ENCODE measurements at regions not wholly inside any gene's neighbourhood (a gene's known extent, or its start where the extent isn't known, plus 50 kb on each side); places are given as distances from the start of the nearest gene placed in this dataset.

GRCh38 chr2:140057928-140058327, 1277.7 kb upstream of the NXPH2 start:
- POLR2A ChIA-PET: no interaction called here

GRCh38 chr2:140041811-140042210, 1261.6 kb upstream of the NXPH2 start:
- no peak overlapping the region for H3K4me2 ChIP-seq (ENCODE audit: insufficient read depth, low read length)
- H3K27me3 ChIP-seq (ENCODE audit: control insufficient read depth in 2 of 2, insufficient read depth in 2 of 2, low read length in 2 of 2): no peaks in the 10 kb centered on the region
- H3K9me3 ChIP-seq (replicated peaks; ENCODE audit: control insufficient read depth, insufficient read depth, low read length): no peaks in the 10 kb centered on the region
- H3K4me3 ChIP-seq (replicated peaks in 1 of 3; ENCODE audit: insufficient read depth in 1 of 3, low read depth in 1 of 3, low read length in 3 of 3): no peak overlapping the region
- BruUV-seq (replicated peaks): no TSS peak
- no peaks in the 10 kb centered on the region for H3K9me1 ChIP-seq (replicated peaks; ENCODE audit: control insufficient read depth, extremely low read depth, insufficient read depth, low read length)
- dilution Hi-C loops (cut with MboI; ENCODE audit: extremely low pct_ligation_motif_present, low sequenced_read_pairs) (no loop called here), intact Hi-C loops (cut with micrococcal nuclease) (no loop called here)
- ChIA-PET POLR2A (no interaction called here), CTCF (interaction anchor here (1.1 kb wide), 1 partner anchor 9 kb away, joined by 4 read pairs; no protein-coding TSS in a partner anchor)
- no peaks in the 10 kb centered on the region for H4K20me1 ChIP-seq (replicated peaks; ENCODE audit: control insufficient read depth, extremely low read depth, insufficient read depth, low read length)
- H3K9ac ChIP-seq (replicated peaks; ENCODE audit: extremely low read depth, insufficient read depth, low read length): no peak overlapping the region
- H3K4me1 ChIP-seq (ENCODE audit: control insufficient read depth, extremely low read depth, insufficient read depth, low read length): no peaks in the 10 kb centered on the region
- no peak overlapping the region for H3K27ac ChIP-seq (ENCODE audit: insufficient read depth, low read depth, low read length)
- H3K79me2 ChIP-seq (ENCODE audit: control insufficient read depth, insufficient read depth, low read length): no peaks in the 10 kb centered on the region
- TF ChIP-seq CTCF (IDR thresholded peaks at IDR 0.05; ENCODE audit: extremely low read depth in 1 of 2, insufficient read depth in 1 of 2, low read depth in 1 of 2, low read length in 2 of 2): no peak
- TF ChIP-seq FOS (IDR thresholded peaks at IDR 0.05; ENCODE audit: borderline replicate concordance, insufficient read depth, low read length): no peak
- TF ChIP-seq MAX (IDR thresholded peaks at IDR 0.05; ENCODE audit: insufficient read depth, insufficient read length): no peak
- no peak for TF ChIP-seq GATA2 (IDR thresholded peaks at IDR 0.05; ENCODE audit: insufficient read depth, insufficient read length, low read depth, low read length)
- no peak for TF ChIP-seq JUN (IDR thresholded peaks at IDR 0.05; ENCODE audit: borderline replicate concordance, insufficient read depth, insufficient read length, low read depth)
- no peak for TF ChIP-seq POLR2AphosphoS5 (IDR thresholded peaks at IDR 0.05; ENCODE audit: insufficient read depth, low read depth, low read length)
- TF ChIP-seq EZH2 (IDR thresholded peaks at IDR 0.05; ENCODE audit: borderline replicate concordance, low read depth, low read length, severe bottlenecking): no peak
- TF ChIP-seq MYC (IDR thresholded peaks at IDR 0.05; ENCODE audit: low read depth, low read length): no peak
- no peak for TF ChIP-seq POLR2A (IDR thresholded peaks at IDR 0.05; ENCODE audit: low read depth, low read length)
- FAIRE-seq: no peak
- H2AFZ ChIP-seq (ENCODE audit: low read depth, low read length): no peak overlapping the region
- H3K36me3 ChIP-seq (ENCODE audit: control insufficient read depth in 2 of 2, extremely low read depth in 1 of 2, insufficient read depth in 2 of 2, low read length in 2 of 2): no peaks in the 10 kb centered on the region
- no peak for DNase-seq (ENCODE audit: low read depth, low spot score)

More at GRCh38 chr2:140057928-140058327, 1277.7 kb upstream of the NXPH2 start:
- no peaks in the 10 kb centered on the region for H3K4me1 ChIP-seq (ENCODE audit: control insufficient read depth, extremely low read depth, insufficient read depth, low read length)
- no peaks in the 10 kb centered on the region for H3K36me3 ChIP-seq (ENCODE audit: control insufficient read depth in 2 of 2, extremely low read depth in 1 of 2, insufficient read depth in 2 of 2, low read length in 2 of 2)
- no peak for DNase-seq (ENCODE audit: low read depth, low spot score)
- H2AFZ ChIP-seq (ENCODE audit: low read depth, low read length): no peak overlapping the region
- H4K20me1 ChIP-seq (replicated peaks; ENCODE audit: control insufficient read depth, extremely low read depth, insufficient read depth, low read length): no peaks in the 10 kb centered on the region
- H3K27ac ChIP-seq (ENCODE audit: insufficient read depth, low read depth, low read length): no peak overlapping the region
- no peaks in the 10 kb centered on the region for H3K9me3 ChIP-seq (replicated peaks; ENCODE audit: control insufficient read depth, insufficient read depth, low read length)
- H3K27me3 ChIP-seq (ENCODE audit: control insufficient read depth in 2 of 2, insufficient read depth in 2 of 2, low read length in 2 of 2): no peaks in the 10 kb centered on the region
- no peaks in the 10 kb centered on the region for H3K79me2 ChIP-seq (ENCODE audit: control insufficient read depth, insufficient read depth, low read length)
- H3K9me1 ChIP-seq (replicated peaks; ENCODE audit: control insufficient read depth, extremely low read depth, insufficient read depth, low read length): no peaks in the 10 kb centered on the region
- TF ChIP-seq JUN (IDR thresholded peaks at IDR 0.05; ENCODE audit: borderline replicate concordance, insufficient read depth, insufficient read length, low read depth): no peak
- no peak for TF ChIP-seq POLR2A (IDR thresholded peaks at IDR 0.05; ENCODE audit: low read depth, low read length)
- TF ChIP-seq MAX (IDR thresholded peaks at IDR 0.05; ENCODE audit: insufficient read depth, insufficient read length): no peak
- no peak for TF ChIP-seq FOS (IDR thresholded peaks at IDR 0.05; ENCODE audit: borderline replicate concordance, insufficient read depth, low read length)
- no peak for TF ChIP-seq EZH2 (IDR thresholded peaks at IDR 0.05; ENCODE audit: borderline replicate concordance, low read depth, low read length, severe bottlenecking)
- BruUV-seq (replicated peaks): no TSS peak
- H3K4me3 ChIP-seq (replicated peaks in 1 of 3; ENCODE audit: insufficient read depth in 1 of 3, low read depth in 1 of 3, low read length in 3 of 3): no peak overlapping the region
- no peak overlapping the region for H3K9ac ChIP-seq (replicated peaks; ENCODE audit: extremely low read depth, insufficient read depth, low read length)
- intact Hi-C loops (cut with micrococcal nuclease): no loop called here
- H3K4me2 ChIP-seq (ENCODE audit: insufficient read depth, low read length): no peak overlapping the region
- FAIRE-seq: no peak
- CTCF ChIA-PET: no interaction called here
- dilution Hi-C loops (cut with MboI; ENCODE audit: extremely low pct_ligation_motif_present, low sequenced_read_pairs): no loop called here
